ENCODE measurements at regions not wholly inside any gene's neighbourhood (a gene's known extent, or its start where the extent isn't known, plus 50 kb on each side); places are given as distances from the start of the nearest gene placed in this dataset.

GRCh38 chr2:226578879-226579278, 220.7 kb downstream of the IRS1 start:
- no peaks in the 10 kb centered on the region for H3K9me3 ChIP-seq (replicated peaks in 1 of 3)
- TF ChIP-seq CTCF (IDR thresholded peaks at IDR 0.05) (no peak), POLR2A (IDR thresholded peaks at IDR 0.05) (no peak)
- no peak overlapping the region for H3K4me3 ChIP-seq
- H3K27ac ChIP-seq, result no peak overlapping the region
- no peaks in the 10 kb centered on the region for H3K27me3 ChIP-seq
- intact Hi-C loops (cut with DNase I), result no loop called here
- WGBS, 4 donors, result 61 to 84% (median 74%) methylated on average over 1 of the region's 1 CpG
- no peak for DNase-seq
- H3K4me1 ChIP-seq (replicated peaks in 1 of 2), result no peaks in the 10 kb centered on the region
- H3K36me3 ChIP-seq (replicated peaks in 1 of 2), result no peaks in the 10 kb centered on the region

GRCh38 chr2:226578373-226578772, 221.2 kb downstream of the IRS1 start:
- no peaks in the 10 kb centered on the region for H3K36me3 ChIP-seq (replicated peaks in 1 of 2)
- DNase-seq, result no peak
- H3K4me1 ChIP-seq (replicated peaks in 1 of 2), result no peaks in the 10 kb centered on the region
- TF ChIP-seq CTCF (IDR thresholded peaks at IDR 0.05), result no peak
- TF ChIP-seq POLR2A (IDR thresholded peaks at IDR 0.05), result no peak
- no peaks in the 10 kb centered on the region for H3K9me3 ChIP-seq (replicated peaks in 1 of 3)
- intact Hi-C loops (cut with DNase I), result no loop called here
- no peak overlapping the region for H3K4me3 ChIP-seq
- no peaks in the 10 kb centered on the region for H3K27me3 ChIP-seq
- no peak overlapping the region for H3K27ac ChIP-seq
- 62 to 67% (median 65%) methylated on average over 3 of the region's 3 CpGs for WGBS, 4 donors

GRCh38 chr2:226575928-226576327, 223.7 kb downstream of the IRS1 start:
- H3K4me1 ChIP-seq (replicated peaks in 1 of 2), result no peaks in the 10 kb centered on the region
- no peak for TF ChIP-seq CTCF (IDR thresholded peaks at IDR 0.05)
- no peak for TF ChIP-seq POLR2A (IDR thresholded peaks at IDR 0.05)
- no peak overlapping the region for H3K27ac ChIP-seq
- no peak for DNase-seq
- WGBS, 4 donors, result 77 to 89% (median 84%) methylated on average over 3 to 4 of the region's 4 CpGs
- H3K4me3 ChIP-seq, result no peak overlapping the region
- H3K9me3 ChIP-seq (replicated peaks in 1 of 3), result no peaks in the 10 kb centered on the region
- intact Hi-C loops (cut with DNase I), result no loop called here
- H3K27me3 ChIP-seq, result no peaks in the 10 kb centered on the region
- H3K36me3 ChIP-seq (replicated peaks in 1 of 2), result no peaks in the 10 kb centered on the region

GRCh38 chr2:226573158-226573557, 226.5 kb downstream of the IRS1 start:
- no peak for DNase-seq
- Histone ChIP-seq H3K27ac (no peak overlapping the region), H3K4me1 (replicated peaks in 1 of 2) (no peaks in the 10 kb centered on the region), H3K27me3 (no peaks in the 10 kb centered on the region), H3K9me3 (replicated peaks in 1 of 3) (no peaks in the 10 kb centered on the region), H3K4me3 (no peak overlapping the region), H3K36me3 (replicated peaks in 1 of 2) (no peaks in the 10 kb centered on the region)
- TF ChIP-seq CTCF (IDR thresholded peaks at IDR 0.05) (no peak), POLR2A (IDR thresholded peaks at IDR 0.05) (no peak)
- intact Hi-C loops (cut with DNase I), result no loop called here
